HG02938 (cell line): ENCODE measurements at regions not wholly inside any gene's neighbourhood (a gene's known extent, or its start where the extent isn't known, plus 50 kb on each side); places are given as distances from the start of the nearest gene placed in this dataset.
"Not testable (repeated sequence)": the region's sequence is repeated elsewhere in the genome, so short reads cannot be mapped to it uniquely, and the experiment has no call there.

Source experiments
- ATAC-seq: cut with Tn5 transposase; IDR thresholded peaks from one replicate; pipeline ENCODE4 v1.9.1; 2021; ENCODE audit warnings: mild to moderate bottlenecking, moderate library complexity; ENCODE audit not compliant: unreplicated experiment

DNA sequence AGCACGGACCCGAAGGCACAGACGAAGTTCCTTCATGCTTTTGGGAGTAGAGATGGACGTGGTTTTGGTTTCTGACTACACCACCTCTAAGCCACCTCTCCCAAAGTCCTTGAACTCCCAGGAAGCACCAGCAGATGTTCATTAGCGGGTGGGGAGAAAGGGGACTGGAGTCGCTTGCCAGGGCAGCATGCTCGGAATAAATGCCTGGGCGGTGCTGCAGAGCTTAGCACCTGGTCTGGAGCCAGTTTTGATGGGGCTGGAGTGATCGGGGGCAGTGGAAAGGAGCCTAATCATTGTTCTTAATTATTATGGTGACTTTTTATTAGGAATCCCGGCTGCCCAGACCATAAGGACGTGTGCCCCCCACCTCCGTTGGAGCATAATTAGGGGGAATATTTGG lies 220.8 kb downstream of the TFCP2L1 start:
- ATAC-seq: no peak

DNA sequence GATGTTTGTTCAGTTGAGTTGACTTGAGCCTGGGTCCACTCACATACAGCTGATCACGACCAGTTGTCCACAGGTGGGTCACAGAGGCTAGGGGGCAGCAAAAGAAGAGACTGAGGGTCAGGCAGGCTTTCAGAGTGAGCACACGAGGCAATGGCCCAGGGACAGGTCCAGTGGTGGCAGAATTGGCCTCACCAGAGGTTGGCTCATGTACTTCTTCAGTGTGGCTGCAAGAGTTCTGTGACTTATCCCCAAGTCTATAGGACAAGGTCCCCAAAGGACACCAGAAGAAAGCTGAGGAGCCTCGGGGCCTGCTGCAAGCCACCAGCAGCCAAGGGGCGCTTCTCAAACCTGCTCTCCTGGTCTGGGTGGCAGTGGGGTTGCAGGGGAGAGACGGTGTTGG lies 219.8 kb downstream of the TFCP2L1 start:
- ATAC-seq: no peak

DNA sequence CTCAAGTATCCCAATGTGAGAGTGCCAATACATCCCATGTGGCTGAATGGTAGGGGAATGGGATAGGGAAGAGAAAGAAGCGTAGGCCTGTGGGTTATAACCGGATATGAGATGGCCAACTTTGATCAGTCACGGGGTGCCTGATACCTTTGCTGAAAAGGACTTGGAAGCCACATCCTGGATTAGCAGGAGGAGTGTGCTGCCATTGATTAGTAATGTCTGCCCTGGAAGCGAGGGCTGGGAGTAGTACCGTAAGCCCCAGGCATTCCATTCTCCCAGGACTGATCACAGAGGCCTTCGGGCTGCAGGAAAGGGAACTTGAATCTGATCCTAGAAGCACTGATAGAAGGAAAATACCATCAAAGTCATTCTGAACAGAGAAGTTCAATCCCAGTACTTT lies 218.5 kb downstream of the TFCP2L1 start:
- no peak for ATAC-seq

DNA sequence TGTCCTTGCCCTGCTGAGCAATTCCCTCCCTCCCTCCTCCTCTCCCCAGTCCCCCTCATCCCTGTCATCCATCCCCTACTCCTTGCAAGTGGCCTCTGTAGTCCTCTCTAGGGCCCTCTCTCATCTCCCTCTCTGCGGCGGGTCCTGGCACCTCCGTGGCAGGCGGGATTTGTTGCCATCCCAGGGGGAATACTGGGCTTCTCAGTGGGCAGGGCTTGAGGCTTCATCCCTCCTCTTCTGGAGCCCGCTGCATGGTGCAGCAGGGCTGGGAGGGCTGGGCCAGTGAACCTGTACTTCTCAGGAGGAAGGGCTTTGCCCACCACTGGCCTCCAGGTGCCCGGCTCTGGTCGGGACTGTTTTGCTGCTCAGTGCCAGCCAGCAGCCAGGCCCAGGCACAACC lies 216.2 kb downstream of the TFCP2L1 start:
- ATAC-seq: no peak

DNA sequence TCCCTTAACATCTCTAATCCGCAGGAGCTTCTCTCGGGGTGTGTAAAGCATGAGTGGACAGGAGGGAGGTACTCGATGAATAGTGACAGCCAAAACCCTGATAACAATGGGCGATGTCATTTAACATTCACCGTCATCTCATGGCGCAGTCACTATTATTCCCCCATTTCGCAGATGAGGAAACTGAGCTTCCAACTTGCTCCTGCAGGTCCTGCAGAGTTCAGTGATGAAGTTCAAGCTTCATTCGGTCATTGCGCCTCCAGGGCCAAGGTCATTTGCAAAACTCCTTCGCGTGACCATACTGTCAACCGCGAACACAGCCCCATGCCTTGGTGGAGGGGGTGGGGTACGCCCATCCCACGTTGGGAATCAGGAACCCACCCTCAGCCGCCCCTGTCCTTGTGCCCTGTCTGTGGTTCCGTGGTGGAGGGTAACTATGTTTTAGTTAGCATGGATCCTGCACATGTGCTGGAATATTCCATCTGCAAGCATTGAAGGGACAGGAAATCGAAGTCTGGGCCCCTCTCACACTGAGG lies 215.5 kb downstream of the TFCP2L1 start:
- ATAC-seq: no peak

DNA sequence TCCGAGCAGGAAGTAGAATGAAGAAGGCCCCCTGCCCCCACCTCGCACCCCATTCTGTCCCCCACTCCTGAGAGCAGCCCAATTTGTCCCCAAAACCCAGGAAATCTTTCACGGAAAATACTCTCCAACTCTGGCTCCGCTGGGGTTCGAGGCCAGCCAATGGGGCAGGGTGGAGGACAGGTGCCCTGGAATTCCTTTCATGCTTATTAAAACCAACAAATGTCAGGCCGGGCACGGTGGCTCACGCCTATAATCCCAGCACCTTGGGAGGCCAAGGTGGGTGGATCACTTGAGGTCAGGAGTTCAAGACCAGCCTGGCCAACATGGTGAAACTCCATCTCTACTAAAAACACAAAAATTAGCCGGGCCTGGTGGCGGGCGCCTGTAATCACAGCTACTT lies 214.9 kb downstream of the TFCP2L1 start:
- not testable (repeated sequence) for ATAC-seq

DNA sequence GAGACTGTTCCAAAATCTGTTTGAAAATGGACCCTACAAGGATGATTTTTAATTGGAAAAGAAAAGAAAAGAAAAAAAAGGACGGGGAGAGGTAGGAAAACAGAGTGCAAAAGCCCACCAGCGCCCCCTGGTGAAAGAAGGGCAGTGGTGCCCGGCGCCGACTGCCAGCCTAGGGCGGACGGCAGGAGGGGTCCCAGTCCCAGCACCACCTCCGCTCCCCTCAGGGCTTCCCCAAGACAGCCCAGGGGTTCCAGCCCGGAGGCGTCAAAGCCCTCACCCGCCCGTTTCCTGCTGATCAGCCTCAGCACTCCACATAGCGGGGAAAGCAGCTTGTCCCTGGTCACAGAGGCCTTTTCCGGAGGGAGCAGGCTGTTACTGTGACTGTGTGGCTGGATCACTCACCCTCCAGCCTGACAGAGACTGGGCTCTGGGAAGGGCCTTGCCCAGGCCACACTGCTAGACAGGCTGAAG lies 213.9 kb downstream of the TFCP2L1 start:
- ATAC-seq: no peak

DNA sequence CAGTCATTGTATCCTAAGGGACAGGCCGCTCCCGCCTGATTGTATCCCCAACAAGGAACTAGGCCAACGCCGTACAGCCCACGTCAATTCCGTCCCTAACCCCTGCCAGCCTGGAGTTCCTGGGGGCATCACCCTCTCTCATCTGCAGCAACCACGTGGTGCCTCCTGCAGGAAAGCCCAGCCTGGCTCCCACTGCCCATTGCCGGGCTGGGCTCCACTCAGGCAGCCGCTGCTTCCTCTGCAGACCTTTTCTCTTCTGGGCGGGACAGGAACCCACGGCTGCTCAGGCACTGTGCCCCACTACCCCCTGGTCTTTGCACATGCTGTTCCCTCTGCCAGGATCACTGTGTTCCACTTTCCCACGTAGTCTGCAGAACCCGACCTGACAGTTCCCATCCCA lies 212.2 kb downstream of the TFCP2L1 start:
- ATAC-seq: no peak

DNA sequence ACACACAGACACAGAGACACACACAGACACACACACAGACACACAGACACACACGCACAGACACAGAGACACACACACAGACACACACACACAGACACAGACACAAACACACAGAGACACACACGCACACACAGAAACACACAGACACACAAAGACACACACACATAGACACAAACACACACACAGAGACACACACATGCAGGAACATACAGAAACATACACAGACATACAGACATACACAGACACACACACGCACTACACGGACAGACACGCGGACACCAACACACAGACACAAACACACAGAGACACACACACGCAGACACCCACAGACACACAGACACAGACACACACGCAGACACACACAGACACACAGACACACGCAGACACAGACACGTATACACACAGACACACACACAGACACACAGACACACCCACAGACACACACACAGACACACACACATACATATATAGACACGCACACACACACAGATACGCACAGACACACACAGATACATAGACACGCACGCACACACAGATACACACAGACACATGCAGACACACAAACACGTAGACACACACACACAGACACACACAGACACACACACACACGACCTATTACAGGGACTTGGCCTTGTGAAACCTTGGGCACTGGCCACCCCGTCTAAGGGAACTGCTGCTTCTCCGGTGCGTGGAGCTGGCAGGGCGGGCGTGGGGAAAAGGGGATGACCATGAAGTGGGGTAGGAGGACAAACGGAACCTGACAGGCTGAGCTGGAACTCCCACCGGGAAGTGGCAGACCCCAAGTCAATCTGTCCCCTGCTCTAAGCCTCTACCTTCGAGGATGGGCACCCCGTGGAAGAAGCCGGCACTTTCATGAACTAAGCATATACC lies 211.4 kb downstream of the TFCP2L1 start:
- ATAC-seq: no peak

DNA sequence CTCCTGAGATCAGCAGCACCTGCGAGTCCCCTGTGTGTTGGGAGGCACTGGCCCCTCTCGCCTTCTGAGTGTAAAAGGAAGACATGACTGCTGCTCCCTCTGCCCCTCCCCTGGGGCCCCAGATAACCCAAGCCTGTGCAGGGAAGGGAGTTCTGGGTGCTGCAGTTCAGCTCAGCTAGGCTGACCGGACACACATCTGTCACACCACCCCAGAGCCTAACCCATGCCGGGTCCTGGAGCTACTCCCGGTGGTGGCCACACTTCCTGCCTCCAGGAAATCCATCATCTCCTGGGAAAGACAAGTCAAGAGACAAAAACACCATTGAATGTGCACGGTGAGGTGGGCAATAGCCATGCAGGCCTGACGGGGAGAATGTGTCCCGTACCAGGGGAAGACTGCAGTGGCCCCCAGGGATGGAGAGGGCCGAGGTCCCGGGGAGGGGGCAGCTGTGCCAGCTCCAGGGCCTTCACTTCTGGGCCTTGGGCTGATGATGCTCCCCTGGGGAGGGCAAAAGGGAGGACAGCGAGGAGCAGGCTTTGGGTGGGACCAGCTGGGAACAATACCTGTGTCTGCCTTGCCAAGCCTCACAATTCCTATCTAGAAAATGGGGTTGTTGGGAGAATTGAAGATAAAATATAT lies 210.6 kb downstream of the TFCP2L1 start:
- no peak for ATAC-seq

DNA sequence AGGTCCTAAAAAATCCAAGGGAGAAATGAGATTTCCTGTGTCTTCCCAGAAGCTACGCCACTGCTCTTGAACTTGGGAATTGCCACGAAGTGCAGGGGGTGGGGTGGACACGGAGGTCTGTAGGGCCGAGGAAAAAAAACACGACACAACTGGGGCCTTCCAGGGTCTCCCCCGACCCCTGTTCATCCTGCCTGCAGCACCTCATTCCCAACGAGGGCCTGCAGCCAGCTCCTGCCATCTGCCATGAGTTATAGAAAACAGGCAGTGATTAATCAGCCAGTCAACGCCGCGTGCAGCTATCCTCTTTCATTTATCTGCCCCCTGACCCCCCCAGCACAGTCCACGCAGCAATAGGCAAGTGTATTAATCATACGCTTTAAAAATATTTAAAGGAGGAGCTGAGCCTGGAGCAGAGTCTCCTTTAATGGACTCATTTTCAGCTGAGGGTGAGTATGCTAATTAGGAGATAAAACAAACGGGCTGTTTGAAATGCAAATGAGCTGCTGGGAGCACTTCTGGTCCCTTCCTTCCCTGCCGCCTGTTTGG lies 209.9 kb downstream of the TFCP2L1 start:
- no peak for ATAC-seq

DNA sequence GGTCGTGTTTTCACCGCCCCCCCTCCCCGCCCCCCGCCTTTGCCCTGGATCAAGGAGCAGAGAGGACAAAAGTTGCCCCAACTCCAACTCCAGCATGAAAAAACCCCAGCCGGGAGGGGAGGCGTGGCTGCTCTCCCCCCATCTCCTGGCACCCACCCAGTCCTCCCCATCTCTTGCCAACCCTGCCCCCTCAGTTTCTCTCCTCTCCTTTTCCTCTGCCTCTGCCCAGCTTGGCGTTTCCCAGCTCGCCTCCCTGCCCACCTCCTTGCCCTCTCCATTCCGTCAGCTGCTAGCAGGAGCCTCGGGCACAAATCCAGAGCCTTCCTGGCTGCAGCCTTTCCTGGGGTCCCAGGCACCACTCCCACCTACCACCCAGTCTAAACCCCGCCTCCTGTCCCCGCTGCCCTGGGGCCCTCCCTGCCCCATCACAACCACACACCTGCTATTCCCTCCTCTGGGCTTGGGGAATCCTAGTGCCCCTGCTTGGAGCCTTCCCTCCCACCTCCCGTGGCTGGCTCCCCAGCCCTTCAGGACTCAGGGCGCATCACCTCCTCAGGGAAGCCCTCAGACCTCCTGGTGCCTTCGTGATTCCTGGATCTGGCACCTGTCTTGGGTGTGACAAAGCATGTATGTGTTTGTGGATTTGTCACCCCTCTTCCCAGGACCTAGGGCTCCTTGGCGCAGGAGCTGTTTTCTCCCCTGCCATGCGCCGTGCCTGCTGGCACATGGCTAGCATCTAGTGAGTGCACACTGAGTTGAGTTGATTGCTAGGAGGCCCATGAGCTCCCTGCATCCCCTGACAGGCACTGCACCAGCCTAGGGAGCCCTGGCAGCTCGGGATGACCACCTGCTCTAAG lies 209.1 kb downstream of the TFCP2L1 start:
- no peak for ATAC-seq

DNA sequence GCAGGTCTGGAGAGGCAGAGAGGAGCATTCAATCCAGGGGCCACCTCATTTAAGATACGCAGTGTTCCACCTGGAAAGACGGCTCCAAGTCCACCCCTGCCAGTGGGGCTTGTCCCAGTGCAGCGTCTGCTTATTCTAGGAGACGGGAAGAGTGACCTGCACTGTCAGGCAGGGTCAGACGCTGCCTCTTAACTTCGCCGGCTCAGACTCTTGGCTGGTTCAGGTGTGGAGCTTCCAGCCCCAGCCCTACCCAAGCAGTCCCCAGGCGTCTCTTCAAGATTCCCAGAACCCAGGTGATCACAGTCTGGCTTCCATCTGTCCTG lies 208.5 kb downstream of the TFCP2L1 start:
- no peak for ATAC-seq

DNA sequence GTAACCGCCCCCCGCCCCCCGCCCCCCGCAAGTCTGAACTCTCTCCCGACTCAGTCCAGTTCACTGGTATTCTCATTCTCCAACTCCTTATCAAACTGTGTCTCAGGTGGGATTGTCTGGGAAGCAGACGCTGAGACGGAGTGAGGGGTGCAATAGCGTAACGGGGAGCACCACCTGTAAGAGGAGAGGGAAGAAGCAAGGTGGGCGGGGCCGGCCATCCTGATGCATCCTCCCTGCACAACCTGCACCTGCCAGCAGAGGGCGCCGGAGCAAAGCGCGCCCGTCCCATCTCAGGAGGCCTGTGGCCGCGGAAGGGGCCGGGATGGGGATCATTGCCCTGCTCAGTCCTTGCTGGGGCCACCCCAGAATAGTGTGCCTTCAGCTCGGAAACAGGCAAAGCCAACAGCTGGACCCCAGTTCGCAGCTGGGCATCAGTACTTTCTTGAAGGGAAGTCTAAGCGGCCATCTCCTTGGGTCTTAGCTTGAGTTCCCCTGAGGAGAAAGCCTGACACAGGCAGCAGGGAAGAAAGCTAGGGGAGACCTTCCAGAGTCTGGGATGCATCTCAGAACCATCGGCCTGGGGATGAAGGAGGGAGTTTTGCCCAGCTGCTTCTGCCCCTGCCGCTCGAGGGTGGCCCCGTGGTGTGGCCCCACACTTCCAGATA lies 208.0 kb downstream of the TFCP2L1 start:
- ATAC-seq: no peak

DNA sequence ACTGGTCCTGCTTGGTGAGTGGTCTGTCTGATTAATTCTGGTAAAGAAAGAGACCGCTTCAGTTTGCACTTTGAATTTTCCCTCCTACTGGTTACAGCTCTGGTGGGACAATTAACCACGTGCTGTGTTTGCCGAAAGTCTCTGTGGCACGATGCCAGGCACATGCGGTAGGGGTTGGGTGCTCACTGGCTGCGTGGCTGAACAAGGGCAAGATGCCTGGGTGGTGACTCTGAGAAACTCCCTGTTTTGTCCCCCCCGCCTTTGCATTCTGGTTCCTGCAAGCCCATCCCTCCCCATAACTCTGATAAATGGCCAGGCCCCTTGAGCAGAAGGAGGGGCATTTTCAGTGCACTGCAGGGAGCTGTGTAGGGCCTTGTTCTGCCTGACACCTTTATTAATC lies 206.1 kb downstream of the TFCP2L1 start:
- ATAC-seq: no peak

DNA sequence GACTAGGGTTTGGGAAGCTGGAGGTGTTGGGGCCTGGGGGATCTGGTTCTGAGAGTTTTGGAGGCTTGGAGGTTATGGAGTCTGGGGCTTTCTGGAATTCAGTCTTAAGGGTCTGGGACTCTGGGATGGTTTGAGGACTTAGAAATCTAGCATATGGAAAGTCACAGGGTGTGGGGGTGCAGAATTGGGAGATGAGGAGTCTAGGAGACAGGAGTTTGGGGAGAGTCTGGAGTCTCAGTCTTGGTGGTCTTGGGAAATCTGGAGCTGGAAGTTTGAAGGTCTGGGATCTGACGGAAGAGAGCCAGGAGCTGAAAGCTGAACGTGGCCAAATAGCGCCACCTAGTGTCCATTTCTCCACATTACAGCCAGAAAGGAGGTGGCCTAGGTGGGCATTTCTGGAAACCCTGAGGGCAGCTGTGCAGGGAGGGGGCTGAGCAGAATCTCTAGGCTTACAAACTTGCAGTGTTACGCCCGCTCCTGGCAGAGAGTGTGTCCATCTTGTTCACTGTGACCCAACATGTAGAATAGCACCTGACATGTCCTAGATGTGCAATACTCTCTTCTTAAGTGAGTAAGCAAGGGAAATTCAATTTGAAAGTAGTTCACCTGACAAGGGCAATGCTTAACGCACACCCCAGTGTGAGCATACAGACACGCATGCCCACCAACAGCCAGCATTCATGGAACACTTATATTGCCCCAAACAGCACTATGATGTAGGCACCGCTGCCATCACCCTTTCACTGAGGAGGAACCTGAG lies 204.8 kb downstream of the TFCP2L1 start:
- ATAC-seq: no peak

DNA sequence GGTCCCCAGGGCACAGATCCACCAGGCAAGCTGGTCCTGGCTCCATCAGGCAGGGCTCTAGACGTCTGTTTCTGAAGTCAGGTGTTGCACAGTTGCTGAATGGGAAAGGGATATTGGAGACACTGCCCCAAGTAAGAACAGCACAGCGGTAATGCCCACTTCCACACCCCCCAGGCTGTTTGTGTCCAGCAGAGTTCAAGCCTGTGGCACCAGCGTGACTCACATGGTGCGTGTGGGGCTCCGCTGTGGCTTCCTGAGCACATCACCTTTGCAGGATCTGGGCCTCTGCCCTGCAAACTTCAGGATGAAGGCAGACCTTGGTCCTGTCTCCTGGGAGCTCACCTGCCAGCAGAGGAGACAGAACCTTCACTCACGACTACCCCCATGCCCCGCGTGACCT lies 203.3 kb downstream of the TFCP2L1 start:
- no peak for ATAC-seq

DNA sequence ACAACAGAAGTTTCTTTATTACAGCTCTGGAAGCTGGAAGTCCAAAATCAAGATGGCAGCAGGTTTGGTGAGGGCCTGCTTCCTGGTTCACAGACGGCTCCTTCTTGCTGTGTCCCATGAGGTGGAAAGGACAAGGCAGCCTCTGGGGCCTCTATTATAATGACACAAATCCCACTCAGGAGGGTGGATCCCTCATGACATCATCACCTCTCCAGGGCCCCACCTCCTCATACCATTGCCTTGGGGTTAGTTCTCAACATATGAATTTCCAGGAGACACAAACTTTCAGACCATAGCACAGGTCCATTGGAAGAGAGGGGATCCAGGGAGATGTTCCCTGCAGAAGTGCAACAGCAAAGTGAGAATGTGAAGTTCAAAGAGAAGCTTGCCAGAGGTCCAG lies 202.8 kb downstream of the TFCP2L1 start:
- ATAC-seq: no peak

DNA sequence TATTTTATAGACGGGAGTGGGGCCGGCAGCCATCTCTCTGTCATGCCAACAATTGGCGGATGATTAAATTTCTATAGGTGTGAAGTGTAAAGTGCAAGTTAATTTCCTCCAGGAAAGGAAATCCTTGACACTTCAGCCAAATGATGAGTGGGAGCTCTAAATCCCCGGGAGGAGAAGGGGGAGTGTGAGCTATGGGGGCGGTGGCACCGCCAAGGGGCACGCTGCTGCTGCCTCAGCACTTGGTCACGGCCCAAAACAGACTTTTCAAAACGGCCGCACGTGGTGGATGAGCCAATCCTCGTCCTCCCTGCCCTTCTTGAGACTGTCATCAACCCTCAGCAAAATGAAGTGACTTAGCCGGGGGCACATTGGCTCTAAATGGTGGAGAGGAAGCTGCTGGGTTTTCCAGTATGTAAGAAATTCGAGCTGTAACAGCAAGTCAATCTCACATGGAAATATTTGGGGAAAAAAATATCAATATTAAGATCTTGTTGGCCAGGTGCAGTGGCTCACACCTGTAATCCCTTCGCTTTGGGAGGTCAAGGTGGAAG lies 200.8 kb downstream of the TFCP2L1 start:
- no peak for ATAC-seq
